ENCODE measurements at regions not wholly inside any gene's neighbourhood (a gene's known extent, or its start where the extent isn't known, plus 50 kb on each side); places are given as distances from the start of the nearest gene placed in this dataset.

DNA sequence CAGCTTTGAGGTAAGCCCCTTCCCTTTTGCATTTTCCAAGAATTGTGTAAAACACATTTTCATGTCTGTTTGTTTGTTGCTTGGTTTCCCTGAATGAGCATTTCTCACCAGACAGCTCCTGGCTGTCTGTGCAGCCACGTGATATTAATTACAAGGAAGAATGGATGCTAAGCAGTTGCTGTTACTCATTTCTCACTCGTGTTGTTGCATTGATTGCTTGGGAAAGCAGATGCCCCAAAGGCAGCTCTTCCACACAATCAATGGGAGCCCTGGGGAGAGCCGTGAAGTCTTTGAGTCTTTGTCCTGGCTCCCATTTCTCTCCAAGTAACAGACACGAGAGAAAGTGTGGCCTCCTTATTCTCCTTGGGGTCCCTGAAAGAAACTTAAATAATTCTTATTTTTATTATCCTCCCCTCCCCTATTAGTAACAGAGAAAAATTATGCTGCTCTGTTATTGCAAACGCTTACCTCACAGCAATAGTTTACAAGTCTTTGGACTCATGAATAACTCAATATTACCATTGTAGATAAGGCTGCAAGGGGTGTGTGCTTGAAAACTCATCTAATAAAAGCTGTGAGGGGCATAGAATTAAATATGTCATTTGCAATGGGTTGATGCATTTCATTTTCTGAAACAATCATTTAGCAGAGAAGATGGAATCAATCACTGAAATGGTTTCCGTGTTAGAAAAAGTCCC is 127.7 kb upstream of the CAMK1G start:
- DNase-seq (ENCODE audit: low spot score) (no peak), ATAC-seq (ENCODE audit: low FRiP score) (no peak)
- TF ChIP-seq, protein P1, sequence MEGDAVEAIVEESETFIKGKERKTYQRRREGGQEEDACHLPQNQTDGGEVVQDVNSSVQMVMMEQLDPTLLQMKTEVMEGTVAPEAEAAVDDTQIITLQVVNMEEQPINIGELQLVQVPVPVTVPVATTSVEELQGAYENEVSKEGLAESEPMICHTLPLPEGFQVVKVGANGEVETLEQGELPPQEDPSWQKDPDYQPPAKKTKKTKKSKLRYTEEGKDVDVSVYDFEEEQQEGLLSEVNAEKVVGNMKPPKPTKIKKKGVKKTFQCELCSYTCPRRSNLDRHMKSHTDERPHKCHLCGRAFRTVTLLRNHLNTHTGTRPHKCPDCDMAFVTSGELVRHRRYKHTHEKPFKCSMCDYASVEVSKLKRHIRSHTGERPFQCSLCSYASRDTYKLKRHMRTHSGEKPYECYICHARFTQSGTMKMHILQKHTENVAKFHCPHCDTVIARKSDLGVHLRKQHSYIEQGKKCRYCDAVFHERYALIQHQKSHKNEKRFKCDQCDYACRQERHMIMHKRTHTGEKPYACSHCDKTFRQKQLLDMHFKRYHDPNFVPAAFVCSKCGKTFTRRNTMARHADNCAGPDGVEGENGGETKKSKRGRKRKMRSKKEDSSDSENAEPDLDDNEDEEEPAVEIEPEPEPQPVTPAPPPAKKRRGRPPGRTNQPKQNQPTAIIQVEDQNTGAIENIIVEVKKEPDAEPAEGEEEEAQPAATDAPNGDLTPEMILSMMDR (IDR thresholded peaks at IDR 0.05): no peak

DNA sequence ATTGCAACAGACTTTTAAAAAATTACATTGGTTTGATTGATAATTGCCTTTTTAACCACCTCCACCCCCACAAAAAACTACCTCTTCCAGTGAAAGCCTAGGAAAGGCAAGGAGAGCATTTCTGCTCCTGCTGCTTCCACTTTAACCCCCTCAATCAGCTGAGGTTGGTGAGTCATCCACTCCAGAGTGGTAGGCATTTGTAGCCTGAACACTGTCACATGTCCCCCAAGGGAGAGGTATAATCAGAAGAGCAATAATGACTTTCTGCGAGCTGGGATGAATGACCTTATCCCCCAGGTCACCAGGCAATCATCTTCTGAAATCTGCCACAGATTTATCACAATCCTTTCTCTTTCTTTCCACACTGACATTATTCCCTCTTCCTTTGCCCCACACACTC is 126.6 kb upstream of the CAMK1G start:
- DNase-seq (ENCODE audit: low spot score) (no peak), ATAC-seq (ENCODE audit: low FRiP score) (no peak)
- TF ChIP-seq, protein P1 (IDR thresholded peaks at IDR 0.05): no peak

DNA sequence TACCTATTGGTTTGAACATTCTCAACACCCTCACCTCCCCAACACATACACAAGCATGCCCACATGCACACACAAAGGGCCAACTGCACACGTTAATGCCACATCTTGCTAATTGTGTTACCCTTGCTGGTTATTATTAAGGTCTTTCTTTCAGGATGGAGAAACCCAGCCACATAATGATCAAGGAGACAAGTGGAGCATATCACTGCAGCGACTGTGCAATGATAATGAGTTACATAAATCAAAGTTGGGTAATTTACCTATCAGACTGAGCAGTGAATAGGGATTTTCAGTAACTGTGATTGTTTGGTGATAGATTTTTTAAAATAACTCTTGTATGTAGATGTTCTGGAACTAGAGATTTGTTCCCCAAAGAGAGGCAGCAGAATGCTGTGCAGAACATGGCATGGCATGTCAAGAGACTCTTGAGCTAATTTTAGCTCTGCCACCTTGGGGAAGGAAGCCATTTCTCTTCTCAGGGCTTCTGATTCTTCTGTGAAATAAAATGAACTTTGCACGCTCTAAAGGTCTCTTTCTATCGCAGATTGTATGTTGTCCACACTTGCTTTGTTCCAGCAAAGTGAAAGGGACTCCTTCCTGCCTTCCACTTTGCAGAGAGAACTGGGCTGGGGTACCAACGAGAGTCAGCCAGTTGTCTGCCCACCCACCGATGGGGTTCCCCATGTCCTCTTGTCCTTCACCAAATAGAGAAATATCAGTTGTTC is 126.0 kb upstream of the CAMK1G start:
- ATAC-seq (ENCODE audit: low FRiP score) (no peak), DNase-seq (ENCODE audit: low spot score) (no peak)
- TF ChIP-seq, protein P1 (IDR thresholded peaks at IDR 0.05): no peak

DNA sequence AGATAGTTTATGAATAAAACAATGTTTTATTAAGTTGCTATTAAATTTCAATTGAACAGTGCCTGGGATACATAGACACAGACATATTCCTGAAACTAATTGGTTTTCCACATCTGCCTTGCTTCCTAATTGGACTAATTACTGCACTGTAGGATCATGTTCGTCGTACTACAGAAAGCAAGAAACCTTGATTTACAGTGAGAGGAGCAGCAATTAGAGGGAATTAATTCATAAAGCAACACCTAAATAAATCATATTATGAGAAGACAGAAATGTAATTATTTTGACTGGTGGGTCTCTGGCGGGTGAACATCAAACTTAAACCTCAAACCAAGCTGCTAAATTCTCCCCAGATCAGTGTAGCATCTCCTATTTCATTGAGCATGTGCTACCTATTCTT is 124.6 kb upstream of the CAMK1G start:
- TF ChIP-seq, protein P1 (IDR thresholded peaks at IDR 0.05): no peak
- ATAC-seq (ENCODE audit: low FRiP score) (no peak), DNase-seq (ENCODE audit: low spot score) (no peak)

DNA sequence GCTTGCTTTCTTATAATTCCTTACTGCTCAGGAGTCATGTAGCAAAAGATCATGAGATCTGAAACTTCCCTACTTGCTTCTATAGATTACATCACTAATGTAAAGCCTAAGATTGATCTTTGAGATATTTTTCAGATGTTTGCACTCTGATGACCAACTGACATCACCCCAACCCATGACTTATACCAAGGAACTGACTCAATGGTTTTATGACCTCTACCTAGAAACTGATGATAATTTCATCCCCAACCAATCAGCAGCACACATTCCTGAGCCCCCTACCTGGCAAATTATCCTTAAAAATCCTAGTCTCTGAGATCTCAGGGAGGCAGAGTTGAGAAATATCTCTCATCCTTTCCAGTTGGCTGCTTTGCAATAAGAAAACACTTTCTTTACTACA is 122.3 kb upstream of the CAMK1G start:
- DNase-seq (ENCODE audit: low spot score): no peak
- TF ChIP-seq, protein P1 (IDR thresholded peaks at IDR 0.05): no peak
- ATAC-seq (ENCODE audit: low FRiP score): no peak

DNA sequence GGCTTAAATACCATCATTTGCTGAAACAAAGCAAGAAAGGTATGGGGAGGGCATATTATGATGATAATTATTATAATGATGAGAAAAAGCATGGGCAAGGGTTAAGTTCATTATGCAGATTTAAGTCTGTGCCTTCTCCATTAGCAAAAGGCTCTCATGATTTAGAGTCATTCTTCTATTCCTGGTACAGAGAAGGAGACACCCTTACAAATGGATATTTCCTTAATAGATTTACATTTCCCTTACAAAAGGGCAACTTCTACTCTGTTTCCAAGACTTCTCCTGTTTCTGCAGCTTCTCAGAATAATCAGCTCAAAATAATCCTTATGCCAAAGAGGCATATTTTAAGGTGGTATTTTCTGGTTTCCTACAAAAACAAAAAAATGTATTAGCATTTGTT is 121.1 kb upstream of the CAMK1G start:
- TF ChIP-seq, protein P1 (IDR thresholded peaks at IDR 0.05): no peak
- DNase-seq (ENCODE audit: low spot score): no peak
- no peak for ATAC-seq (ENCODE audit: low FRiP score)

DNA sequence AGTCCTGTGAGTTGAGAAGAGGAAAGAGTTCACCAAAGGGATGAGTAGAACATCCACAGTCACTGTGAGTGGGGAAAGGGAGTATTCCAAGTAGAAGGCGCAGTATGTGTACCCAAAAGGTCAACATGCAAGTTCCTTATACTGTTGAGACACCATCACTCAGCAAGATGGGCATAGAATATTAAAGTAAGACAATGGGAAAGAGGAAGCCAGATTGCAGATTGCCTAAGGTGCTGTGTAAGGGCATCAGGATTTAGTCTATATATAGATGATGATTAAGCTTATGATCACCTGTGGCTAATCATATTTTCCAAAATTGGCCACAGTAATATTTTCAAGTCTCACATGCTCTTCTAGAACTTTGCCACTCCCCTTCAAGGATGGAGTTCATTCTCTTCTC is 120.1 kb upstream of the CAMK1G start:
- DNase-seq (ENCODE audit: low spot score) (no peak), ATAC-seq (ENCODE audit: low FRiP score) (no peak)
- TF ChIP-seq, protein P1 (IDR thresholded peaks at IDR 0.05): no peak
